ENCODE measurements at regions not wholly inside any gene's neighbourhood (a gene's known extent, or its start where the extent isn't known, plus 50 kb on each side); places are given as distances from the start of the nearest gene placed in this dataset.

DNA sequence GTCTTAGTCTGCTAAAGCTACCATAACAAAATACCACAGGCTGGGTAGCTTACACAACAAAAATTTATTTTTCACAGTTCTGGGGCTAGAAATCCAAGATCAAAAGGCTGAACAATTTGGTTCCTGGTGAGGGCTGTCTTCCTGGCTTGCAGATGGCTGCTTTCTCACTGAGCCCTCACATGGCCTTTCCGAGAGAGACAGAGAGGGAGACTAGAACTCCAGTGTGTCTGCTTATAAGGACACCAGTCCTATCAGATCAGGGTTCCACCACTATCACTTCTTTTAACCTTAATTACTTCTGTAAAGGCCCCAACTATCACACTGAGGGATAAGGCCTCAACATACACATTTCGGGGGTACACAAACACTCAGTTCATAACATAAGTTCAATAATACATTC, 527.4 kb upstream of the VSTM2A start:
- TF ChIP-seq, protein P1, sequence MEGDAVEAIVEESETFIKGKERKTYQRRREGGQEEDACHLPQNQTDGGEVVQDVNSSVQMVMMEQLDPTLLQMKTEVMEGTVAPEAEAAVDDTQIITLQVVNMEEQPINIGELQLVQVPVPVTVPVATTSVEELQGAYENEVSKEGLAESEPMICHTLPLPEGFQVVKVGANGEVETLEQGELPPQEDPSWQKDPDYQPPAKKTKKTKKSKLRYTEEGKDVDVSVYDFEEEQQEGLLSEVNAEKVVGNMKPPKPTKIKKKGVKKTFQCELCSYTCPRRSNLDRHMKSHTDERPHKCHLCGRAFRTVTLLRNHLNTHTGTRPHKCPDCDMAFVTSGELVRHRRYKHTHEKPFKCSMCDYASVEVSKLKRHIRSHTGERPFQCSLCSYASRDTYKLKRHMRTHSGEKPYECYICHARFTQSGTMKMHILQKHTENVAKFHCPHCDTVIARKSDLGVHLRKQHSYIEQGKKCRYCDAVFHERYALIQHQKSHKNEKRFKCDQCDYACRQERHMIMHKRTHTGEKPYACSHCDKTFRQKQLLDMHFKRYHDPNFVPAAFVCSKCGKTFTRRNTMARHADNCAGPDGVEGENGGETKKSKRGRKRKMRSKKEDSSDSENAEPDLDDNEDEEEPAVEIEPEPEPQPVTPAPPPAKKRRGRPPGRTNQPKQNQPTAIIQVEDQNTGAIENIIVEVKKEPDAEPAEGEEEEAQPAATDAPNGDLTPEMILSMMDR (conservative IDR thresholded peaks at IDR 0.05; ENCODE audit: low read length): no peak
- no peak for TF ChIP-seq EZH2phosphoT487 (IDR thresholded peaks at IDR 0.05; ENCODE audit: borderline replicate concordance)

All from Loucy (cell line).